Right lobe of liver (tissue), 6 donors: ENCODE measurements at regions not wholly inside any gene's neighbourhood (a gene's known extent, or its start where the extent isn't known, plus 50 kb on each side); places are given as distances from the start of the nearest gene placed in this dataset.

ENCODE experiments used
- ATAC-seq, 4 donors: fragments of 200-7000 bp; cut with Tn5 transposase; one replicate each; pipeline ENCODE4 v1.9.1; 2020; ENCODE audit warnings: mild to moderate bottlenecking in 4 of 4, moderate library complexity in 4 of 4
- DNase-seq, 3 donors: peaks; one replicate each; pipeline ENCODE4 v3.0.0-alpha.2; 2020
- H3K27ac ChIP-seq, 3 donors: fragments of 200-600 bp; one replicate each; pipeline ENCODE4 v1.8.0; 2022
- H3K27me3 ChIP-seq, 2 donors: fragments of 200-600 bp; one replicate each; pipeline ENCODE4 v1.8.0; 2022
- H3K36me3 ChIP-seq, 4 donors: fragments of 200-600 bp; sonication (generic) in 1 of 4; one replicate each; pipeline versions ENCODE4 v1.5.1 to v1.8.0; 2017 to 2022; ENCODE audit warnings: control low read depth in 1 of 4
- H3K4me1 ChIP-seq, 4 donors: fragments of 200-600 bp; sonication (generic) in 1 of 4; one replicate each; pipeline versions ENCODE4 v1.5.1 to v1.8.0; 2017 to 2022; ENCODE audit warnings: control low read depth in 1 of 4
- H3K4me3 ChIP-seq, 3 donors: fragments of 200-600 bp; one replicate each; pipeline ENCODE4 v1.8.0; 2022
- H3K9me3 ChIP-seq, 4 donors: fragments of 200-600 bp; sonication (generic) in 1 of 4; one replicate each; pipeline versions ENCODE4 v1.5.1 to v1.8.0; 2017 to 2022; ENCODE audit warnings: control low read depth in 1 of 4
- CTCF ChIP-seq, 4 donors: fragments of 200-600 bp in 3 of 4; fragments of 450-650 bp in 1 of 4; IDR thresholded peaks; one replicate each; pipeline versions ENCODE4 v1.5.1 to v1.8.0; 2016 to 2022; ENCODE audit warnings: antibody characterized with exemption in 4 of 4, mild to moderate bottlenecking in 2 of 4
- POLR2A ChIP-seq: fragments of 450-650 bp; IDR thresholded peaks from one replicate; pipeline ENCODE4 v1.6.1; 2017; ENCODE audit warnings: antibody characterized with exemption, mild to moderate bottlenecking
- WGBS: methylation state at CpG from one replicate; pipeline ENCODE4 v1.1.6; 2018; ENCODE audit warnings: low coverage, low lambda C conversion rate; ENCODE audit not compliant: insufficient coverage; ENCODE audit errors: missing lambda C conversion rate; 5-methylcytosine and 5-hydroxymethylcytosine counted together
- intact Hi-C, 2 donors: fragments of 100-400 bp; cut with DNase I; formaldehyde crosslinking; loops; one replicate each; pipeline versions ENCODE4 v1.11.2 to v1.14.1; 2022
- donor health status: DM: no; HTN: yes; CAD: no.
- donor health status: DM: no; HTN: no; CAD: no.
- donor health status: DM: no; HTN: no; CAD: no.
- donor health status: DM: no; HTN: yes; CAD: no.
- donor health status: DM: no; HTN: yes; CAD: no.

GRCh38 chr1:68617942-68618341 is 121.1 kb upstream of the DEPDC1 start:
- H3K9me3 ChIP-seq: no peaks in the 10 kb centered on the region
- no peak overlapping the region for H3K4me3 ChIP-seq
- no peak for ATAC-seq
- WGBS: 54% methylated on average over 1 of the region's 1 CpG
- no peaks in the 10 kb centered on the region for H3K36me3 ChIP-seq
- H3K4me1 ChIP-seq: no peaks in the 10 kb centered on the region
- TF ChIP-seq CTCF (IDR thresholded peaks at IDR 0.05): no peak
- TF ChIP-seq POLR2A: no peak
- DNase-seq: no peak
- H3K27me3 ChIP-seq: no peaks in the 10 kb centered on the region
- intact Hi-C loops: no loop called here
- H3K27ac ChIP-seq: no peak overlapping the region

- WGBS: 67% methylated on average over 1 of the region's 1 CpG
- ATAC-seq (no peak), DNase-seq (no peak)
- Histone ChIP-seq H3K4me1 (no peaks in the 10 kb centered on the region), H3K9me3 (no peaks in the 10 kb centered on the region), H3K4me3 (no peak overlapping the region), H3K27me3 (no peaks in the 10 kb centered on the region), H3K27ac (no peak overlapping the region), H3K36me3 (no peaks in the 10 kb centered on the region)
- intact Hi-C loops: no loop called here
- no peak for TF ChIP-seq POLR2A
- TF ChIP-seq CTCF (IDR thresholded peaks at IDR 0.05): no peak
These were observed 123.7 kb upstream of the DEPDC1 start for GRCh38 chr1:68620571-68620970.

- DNase-seq (no peak), ATAC-seq (no peak)
- Histone ChIP-seq H3K27ac (no peak overlapping the region), H3K36me3 (no peaks in the 10 kb centered on the region), H3K9me3 (peaks cover 0 to 3% (median 0%) of the 10 kb centered on the region in 4 donors), H3K4me1 (no peaks in the 10 kb centered on the region), H3K4me3 (no peak overlapping the region), H3K27me3 (no peaks in the 10 kb centered on the region)
- intact Hi-C loops: no loop called here
- no peak for TF ChIP-seq CTCF (IDR thresholded peaks at IDR 0.05)
- TF ChIP-seq POLR2A: no peak
- WGBS: 34% methylated on average over 2 of the region's 2 CpGs
These were observed 126.8 kb upstream of the DEPDC1 start for GRCh38 chr1:68623700-68624099.

GRCh38 chr1:68624233-68624632 is 127.4 kb upstream of the DEPDC1 start:
- Histone ChIP-seq H3K9me3 (peaks cover 0 to 3% (median 0%) of the 10 kb centered on the region in 4 donors), H3K4me3 (no peak overlapping the region), H3K27me3 (no peaks in the 10 kb centered on the region), H3K4me1 (no peaks in the 10 kb centered on the region), H3K27ac (no peak overlapping the region), H3K36me3 (no peaks in the 10 kb centered on the region)
- intact Hi-C loops: no loop called here
- ATAC-seq (no peak), DNase-seq (no peak)
- 45% methylated on average over 3 of the region's 3 CpGs for WGBS
- TF ChIP-seq POLR2A: no peak
- no peak for TF ChIP-seq CTCF (IDR thresholded peaks at IDR 0.05)

GRCh38 chr1:68625624-68626023 is 128.7 kb upstream of the DEPDC1 start:
- ATAC-seq (no peak), DNase-seq (no peak)
- TF ChIP-seq POLR2A: no peak
- no peak for TF ChIP-seq CTCF (IDR thresholded peaks at IDR 0.05)
- Histone ChIP-seq H3K4me3 (no peak overlapping the region), H3K36me3 (no peaks in the 10 kb centered on the region), H3K27me3 (no peaks in the 10 kb centered on the region), H3K9me3 (peaks cover 0 to 3% (median 0%) of the 10 kb centered on the region in 4 donors), H3K4me1 (no peaks in the 10 kb centered on the region), H3K27ac (no peak overlapping the region)
- WGBS: 38% methylated on average over 1 of the region's 1 CpG
- intact Hi-C loops: no loop called here
